ENCODE measurements at regions not wholly inside any gene's neighbourhood (a gene's known extent, or its start where the extent isn't known, plus 50 kb on each side); places are given as distances from the start of the nearest gene placed in this dataset.
"Not testable (repeated sequence)": the region's sequence is repeated elsewhere in the genome, so short reads cannot be mapped to it uniquely, and the experiment has no call there.

- peaks cover 11% of the 10 kb centered on the region for H3K27me3 Mint-ChIP-seq
- no peaks in the 10 kb centered on the region for H3K9me3 Mint-ChIP-seq
- no peak for TF ChIP-seq CTCF (conservative IDR thresholded peaks at IDR 0.05)
- no peak for DNase-seq (ENCODE audit: extremely low spot score, unreplicated experiment)
- H3K27ac Mint-ChIP-seq: no peak overlapping the region
- H3K4me3 Mint-ChIP-seq: no peak overlapping the region
- no peaks in the 10 kb centered on the region for H3K4me1 Mint-ChIP-seq (ENCODE audit: unreplicated experiment)
- H3K36me3 Mint-ChIP-seq: no peaks in the 10 kb centered on the region
Observed at GRCh38 chr10:46197050-46197449, 89.7 kb upstream of the ANTXRL start.

- Mint-ChIP-seq H3K36me3 (no peaks in the 10 kb centered on the region), H3K27ac (no peak overlapping the region), H3K4me1 (ENCODE audit: unreplicated experiment) (no peaks in the 10 kb centered on the region), H3K4me3 (no peak overlapping the region), H3K9me3 (no peaks in the 10 kb centered on the region), H3K27me3 (peaks cover 10% of the 10 kb centered on the region)
- no peak for DNase-seq (ENCODE audit: extremely low spot score, unreplicated experiment)
- TF ChIP-seq CTCF (conservative IDR thresholded peaks at IDR 0.05): no peak
Observed at GRCh38 chr10:46198516-46198915, 88.3 kb upstream of the ANTXRL start.

GRCh38 chr10:46202405-46202804 lies 84.4 kb upstream of the ANTXRL start:
- not testable (repeated sequence) for H3K36me3 Mint-ChIP-seq; DNase-seq (ENCODE audit: extremely low spot score, unreplicated experiment); H3K9me3 Mint-ChIP-seq; H3K4me3 Mint-ChIP-seq; H3K27ac Mint-ChIP-seq; H3K27me3 Mint-ChIP-seq; H3K4me1 Mint-ChIP-seq (ENCODE audit: unreplicated experiment)

- H3K36me3 Mint-ChIP-seq; H3K27ac Mint-ChIP-seq; DNase-seq (ENCODE audit: extremely low spot score, unreplicated experiment); H3K4me1 Mint-ChIP-seq (ENCODE audit: unreplicated experiment); H3K4me3 Mint-ChIP-seq; H3K27me3 Mint-ChIP-seq; H3K9me3 Mint-ChIP-seq: not testable (repeated sequence)
Observed at GRCh38 chr10:46204482-46205102, 82.2 kb upstream of the ANTXRL start.

- H3K9me3 Mint-ChIP-seq, H3K4me3 Mint-ChIP-seq: not testable (repeated sequence)
Observed at GRCh38 chr10:46210427-46210826, 76.4 kb upstream of the ANTXRL start.

GRCh38 chr10:46215426-46215825 lies 71.4 kb upstream of the ANTXRL start:
- DNase-seq (ENCODE audit: extremely low spot score, unreplicated experiment): no peak
- TF ChIP-seq CTCF (conservative IDR thresholded peaks at IDR 0.05): no peak
- Mint-ChIP-seq H3K27me3 (peaks cover 13% of the 10 kb centered on the region), H3K4me3 (no peak overlapping the region), H3K4me1 (ENCODE audit: unreplicated experiment) (peaks cover 9% of the 10 kb centered on the region), H3K36me3 (no peaks in the 10 kb centered on the region), H3K27ac (no peak overlapping the region), H3K9me3 (no peaks in the 10 kb centered on the region)

More at GRCh38 chr10:46210427-46210826, 76.4 kb upstream of the ANTXRL start:
- not testable (repeated sequence) for H3K4me1 Mint-ChIP-seq (ENCODE audit: unreplicated experiment); H3K27me3 Mint-ChIP-seq; H3K27ac Mint-ChIP-seq; H3K36me3 Mint-ChIP-seq; DNase-seq (ENCODE audit: extremely low spot score, unreplicated experiment)

GRCh38 chr10:46216003-46216634 lies 70.7 kb upstream of the ANTXRL start:
- no peaks in the 10 kb centered on the region for H3K36me3 Mint-ChIP-seq
- TF ChIP-seq CTCF (conservative IDR thresholded peaks at IDR 0.05): no peak
- H3K27ac Mint-ChIP-seq: no peak overlapping the region
- no peak for DNase-seq (ENCODE audit: extremely low spot score, unreplicated experiment)
- H3K9me3 Mint-ChIP-seq: no peaks in the 10 kb centered on the region
- peaks cover 9% of the 10 kb centered on the region for H3K4me1 Mint-ChIP-seq (ENCODE audit: unreplicated experiment)
- peaks cover 13% of the 10 kb centered on the region for H3K27me3 Mint-ChIP-seq
- no peak overlapping the region for H3K4me3 Mint-ChIP-seq

All from type B pancreatic cell (in vitro differentiated cells).